ENCODE measurements at regions not wholly inside any gene's neighbourhood (a gene's known extent, or its start where the extent isn't known, plus 50 kb on each side); places are given as distances from the start of the nearest gene placed in this dataset.

DNA sequence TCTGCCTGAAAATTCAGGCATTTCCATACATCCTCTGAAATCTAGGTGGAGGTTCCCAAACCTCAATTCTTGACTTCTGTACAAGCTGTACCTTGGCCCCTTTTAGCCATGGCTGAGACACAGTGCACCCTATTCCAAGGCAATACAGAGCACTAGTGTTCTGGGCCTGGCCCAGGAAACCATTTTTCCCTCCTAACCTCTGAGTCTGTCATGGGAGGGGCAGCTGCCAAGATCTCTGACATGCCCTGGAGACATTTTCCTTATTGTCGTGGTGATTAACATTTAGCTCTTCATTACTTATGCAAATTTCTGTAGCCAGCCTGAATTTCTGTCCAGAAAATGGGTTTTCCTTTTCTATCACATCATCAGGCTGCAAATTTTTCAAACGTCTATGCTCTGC is 248.0 kb upstream of the RGS18 start:
- no peak for TF ChIP-seq ARNTL (CRISPR knock-in tag; IDR thresholded peaks at IDR 0.05; ENCODE audit: borderline replicate concordance, low read depth)
- TF ChIP-seq, protein P1, sequence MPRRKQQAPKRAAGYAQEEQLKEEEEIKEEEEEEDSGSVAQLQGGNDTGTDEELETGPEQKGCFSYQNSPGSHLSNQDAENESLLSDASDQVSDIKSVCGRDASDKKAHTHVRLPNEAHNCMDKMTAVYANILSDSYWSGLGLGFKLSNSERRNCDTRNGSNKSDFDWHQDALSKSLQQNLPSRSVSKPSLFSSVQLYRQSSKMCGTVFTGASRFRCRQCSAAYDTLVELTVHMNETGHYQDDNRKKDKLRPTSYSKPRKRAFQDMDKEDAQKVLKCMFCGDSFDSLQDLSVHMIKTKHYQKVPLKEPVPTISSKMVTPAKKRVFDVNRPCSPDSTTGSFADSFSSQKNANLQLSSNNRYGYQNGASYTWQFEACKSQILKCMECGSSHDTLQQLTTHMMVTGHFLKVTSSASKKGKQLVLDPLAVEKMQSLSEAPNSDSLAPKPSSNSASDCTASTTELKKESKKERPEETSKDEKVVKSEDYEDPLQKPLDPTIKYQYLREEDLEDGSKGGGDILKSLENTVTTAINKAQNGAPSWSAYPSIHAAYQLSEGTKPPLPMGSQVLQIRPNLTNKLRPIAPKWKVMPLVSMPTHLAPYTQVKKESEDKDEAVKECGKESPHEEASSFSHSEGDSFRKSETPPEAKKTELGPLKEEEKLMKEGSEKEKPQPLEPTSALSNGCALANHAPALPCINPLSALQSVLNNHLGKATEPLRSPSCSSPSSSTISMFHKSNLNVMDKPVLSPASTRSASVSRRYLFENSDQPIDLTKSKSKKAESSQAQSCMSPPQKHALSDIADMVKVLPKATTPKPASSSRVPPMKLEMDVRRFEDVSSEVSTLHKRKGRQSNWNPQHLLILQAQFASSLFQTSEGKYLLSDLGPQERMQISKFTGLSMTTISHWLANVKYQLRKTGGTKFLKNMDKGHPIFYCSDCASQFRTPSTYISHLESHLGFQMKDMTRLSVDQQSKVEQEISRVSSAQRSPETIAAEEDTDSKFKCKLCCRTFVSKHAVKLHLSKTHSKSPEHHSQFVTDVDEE (CRISPR knock-in tag; IDR thresholded peaks at IDR 0.05), result no peak
- no peak for TF ChIP-seq ZNF8 (CRISPR knock-in tag; IDR thresholded peaks at IDR 0.05)
- no peak for TF ChIP-seq GLIS3 (CRISPR knock-in tag; IDR thresholded peaks at IDR 0.05)
- TF ChIP-seq, protein P2, sequence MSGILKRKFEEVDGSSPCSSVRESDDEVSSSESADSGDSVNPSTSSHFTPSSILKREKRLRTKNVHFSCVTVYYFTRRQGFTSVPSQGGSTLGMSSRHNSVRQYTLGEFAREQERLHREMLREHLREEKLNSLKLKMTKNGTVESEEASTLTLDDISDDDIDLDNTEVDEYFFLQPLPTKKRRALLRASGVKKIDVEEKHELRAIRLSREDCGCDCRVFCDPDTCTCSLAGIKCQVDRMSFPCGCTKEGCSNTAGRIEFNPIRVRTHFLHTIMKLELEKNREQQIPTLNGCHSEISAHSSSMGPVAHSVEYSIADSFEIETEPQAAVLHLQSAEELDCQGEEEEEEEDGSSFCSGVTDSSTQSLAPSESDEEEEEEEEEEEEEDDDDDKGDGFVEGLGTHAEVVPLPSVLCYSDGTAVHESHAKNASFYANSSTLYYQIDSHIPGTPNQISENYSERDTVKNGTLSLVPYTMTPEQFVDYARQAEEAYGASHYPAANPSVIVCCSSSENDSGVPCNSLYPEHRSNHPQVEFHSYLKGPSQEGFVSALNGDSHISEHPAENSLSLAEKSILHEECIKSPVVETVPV (CRISPR knock-in tag; IDR thresholded peaks at IDR 0.05), result no peak
- TF ChIP-seq TOX (CRISPR knock-in tag; IDR thresholded peaks at IDR 0.05; ENCODE audit: borderline replicate concordance), result no peak
- TF ChIP-seq ZC3H10 (CRISPR knock-in tag; IDR thresholded peaks at IDR 0.05), result no peak
- no peak for TF ChIP-seq CSDC2 (CRISPR knock-in tag; IDR thresholded peaks at IDR 0.05)
- no peak for TF ChIP-seq RARB (CRISPR knock-in tag; IDR thresholded peaks at IDR 0.05)
- TF ChIP-seq, protein P3, sequence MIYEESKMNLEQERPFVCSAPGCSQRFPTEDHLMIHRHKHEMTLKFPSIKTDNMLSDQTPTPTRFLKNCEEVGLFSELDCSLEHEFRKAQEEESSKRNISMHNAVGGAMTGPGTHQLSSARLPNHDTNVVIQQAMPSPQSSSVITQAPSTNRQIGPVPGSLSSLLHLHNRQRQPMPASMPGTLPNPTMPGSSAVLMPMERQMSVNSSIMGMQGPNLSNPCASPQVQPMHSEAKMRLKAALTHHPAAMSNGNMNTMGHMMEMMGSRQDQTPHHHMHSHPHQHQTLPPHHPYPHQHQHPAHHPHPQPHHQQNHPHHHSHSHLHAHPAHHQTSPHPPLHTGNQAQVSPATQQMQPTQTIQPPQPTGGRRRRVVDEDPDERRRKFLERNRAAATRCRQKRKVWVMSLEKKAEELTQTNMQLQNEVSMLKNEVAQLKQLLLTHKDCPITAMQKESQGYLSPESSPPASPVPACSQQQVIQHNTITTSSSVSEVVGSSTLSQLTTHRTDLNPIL (CRISPR knock-in tag; IDR thresholded peaks at IDR 0.05; ENCODE audit: low read depth), result no peak
- no peak for TF ChIP-seq ESRRG (CRISPR knock-in tag; IDR thresholded peaks at IDR 0.05)

Measured in SK-N-SH treated with all-trans-retinoic acid at 6 μM for 48 hours (cell line).